ENCODE measurements at regions not wholly inside any gene's neighbourhood (a gene's known extent, or its start where the extent isn't known, plus 50 kb on each side); places are given as distances from the start of the nearest gene placed in this dataset.

- no peak for DNase-seq
- Mint-ChIP-seq H3K36me3 (ENCODE audit: insufficient read depth) (no peaks in the 10 kb centered on the region), H3K27me3 (ENCODE audit: low read depth) (no peaks in the 10 kb centered on the region), H3K4me1 (ENCODE audit: low read depth) (no peaks in the 10 kb centered on the region), H3K4me3 (no peak overlapping the region), H3K9me3 (no peaks in the 10 kb centered on the region)
- no peak for ATAC-seq
Observed at GRCh38 chr10:2108496-2108895, 371.2 kb upstream of the ADARB2 start.

GRCh38 chr10:2106641-2107040 lies 369.3 kb upstream of the ADARB2 start:
- no peaks in the 10 kb centered on the region for H3K36me3 Mint-ChIP-seq (ENCODE audit: insufficient read depth)
- H3K4me3 Mint-ChIP-seq: no peak overlapping the region
- DNase-seq (no peak), ATAC-seq (no peak)
- no peaks in the 10 kb centered on the region for H3K27me3 Mint-ChIP-seq (ENCODE audit: low read depth)
- no peaks in the 10 kb centered on the region for H3K9me3 Mint-ChIP-seq
- H3K4me1 Mint-ChIP-seq (ENCODE audit: low read depth): no peaks in the 10 kb centered on the region

- H3K9me3 Mint-ChIP-seq: no peaks in the 10 kb centered on the region
- DNase-seq (no peak), ATAC-seq (no peak)
- peaks cover 2% of the 10 kb centered on the region for H3K27me3 Mint-ChIP-seq (ENCODE audit: low read depth)
- H3K4me3 Mint-ChIP-seq: no peak overlapping the region
- H3K36me3 Mint-ChIP-seq (ENCODE audit: insufficient read depth): no peaks in the 10 kb centered on the region
- no peaks in the 10 kb centered on the region for H3K4me1 Mint-ChIP-seq (ENCODE audit: low read depth)
Observed at GRCh38 chr10:2099321-2099720, 362.0 kb upstream of the ADARB2 start.

- peaks cover 2% of the 10 kb centered on the region for H3K27me3 Mint-ChIP-seq (ENCODE audit: low read depth)
- DNase-seq (no peak), ATAC-seq (no peak)
- H3K36me3 Mint-ChIP-seq (ENCODE audit: insufficient read depth): no peaks in the 10 kb centered on the region
- no peak overlapping the region for H3K4me3 Mint-ChIP-seq
- H3K4me1 Mint-ChIP-seq (ENCODE audit: low read depth): no peaks in the 10 kb centered on the region
- H3K9me3 Mint-ChIP-seq: no peaks in the 10 kb centered on the region
Observed at GRCh38 chr10:2097937-2098336, 360.6 kb upstream of the ADARB2 start.

GRCh38 chr10:2094171-2094570 lies 356.8 kb upstream of the ADARB2 start:
- H3K27me3 Mint-ChIP-seq (ENCODE audit: low read depth): peaks cover 2% of the 10 kb centered on the region
- no peak for ATAC-seq

GRCh38 chr10:2083591-2083990 lies 346.3 kb upstream of the ADARB2 start:
- Mint-ChIP-seq H3K4me3 (no peak overlapping the region), H3K27me3 (ENCODE audit: low read depth) (peaks cover 17% of the 10 kb centered on the region), H3K9me3 (peaks cover 5% of the 10 kb centered on the region), H3K36me3 (ENCODE audit: insufficient read depth) (no peaks in the 10 kb centered on the region), H3K4me1 (ENCODE audit: low read depth) (peaks cover 3% of the 10 kb centered on the region)
- DNase-seq (no peak), ATAC-seq (no peak)

More at GRCh38 chr10:2094171-2094570, 356.8 kb upstream of the ADARB2 start:
- no peaks in the 10 kb centered on the region for H3K4me1 Mint-ChIP-seq (ENCODE audit: low read depth)
- no peaks in the 10 kb centered on the region for H3K9me3 Mint-ChIP-seq
- DNase-seq: no peak
- no peaks in the 10 kb centered on the region for H3K36me3 Mint-ChIP-seq (ENCODE audit: insufficient read depth)
- no peak overlapping the region for H3K4me3 Mint-ChIP-seq

GRCh38 chr10:2081501-2081900 lies 344.2 kb upstream of the ADARB2 start:
- peaks cover 11% of the 10 kb centered on the region for H3K27me3 Mint-ChIP-seq (ENCODE audit: low read depth)
- peaks cover 4% of the 10 kb centered on the region for H3K4me1 Mint-ChIP-seq (ENCODE audit: low read depth)
- DNase-seq (no peak), ATAC-seq (no peak)
- H3K36me3 Mint-ChIP-seq (ENCODE audit: insufficient read depth): no peaks in the 10 kb centered on the region
- no peaks in the 10 kb centered on the region for H3K9me3 Mint-ChIP-seq
- H3K4me3 Mint-ChIP-seq: no peak overlapping the region

- ATAC-seq (no peak), DNase-seq (no peak)
- H3K36me3 Mint-ChIP-seq (ENCODE audit: insufficient read depth): no peaks in the 10 kb centered on the region
- H3K27me3 Mint-ChIP-seq (ENCODE audit: low read depth): peaks cover 2% of the 10 kb centered on the region
- peaks cover 2% of the 10 kb centered on the region for H3K4me1 Mint-ChIP-seq (ENCODE audit: low read depth)
- no peaks in the 10 kb centered on the region for H3K9me3 Mint-ChIP-seq
- no peak overlapping the region for H3K4me3 Mint-ChIP-seq
Observed at GRCh38 chr10:2079603-2080078, 342.3 kb upstream of the ADARB2 start.

GRCh38 chr10:2077231-2077630 lies 339.9 kb upstream of the ADARB2 start:
- Mint-ChIP-seq H3K27me3 (ENCODE audit: low read depth) (peaks cover 6% of the 10 kb centered on the region), H3K4me3 (no peak overlapping the region), H3K36me3 (ENCODE audit: insufficient read depth) (no peaks in the 10 kb centered on the region), H3K9me3 (no peaks in the 10 kb centered on the region), H3K4me1 (ENCODE audit: low read depth) (peaks cover 2% of the 10 kb centered on the region)
- peak in 1 of 2 donors; percentile 23 for ATAC-seq
- DNase-seq: no peak

- no peak for ATAC-seq
- no peak overlapping the region for H3K4me3 Mint-ChIP-seq
- DNase-seq: no peak
- H3K27me3 Mint-ChIP-seq (ENCODE audit: low read depth): peaks cover 6% of the 10 kb centered on the region
- no peaks in the 10 kb centered on the region for H3K36me3 Mint-ChIP-seq (ENCODE audit: insufficient read depth)
- H3K9me3 Mint-ChIP-seq: no peaks in the 10 kb centered on the region
- H3K4me1 Mint-ChIP-seq (ENCODE audit: low read depth): peaks cover 2% of the 10 kb centered on the region
Observed at GRCh38 chr10:2076528-2076927, 339.2 kb upstream of the ADARB2 start.

GRCh38 chr10:2067015-2067414 lies 329.7 kb upstream of the ADARB2 start:
- no peaks in the 10 kb centered on the region for H3K36me3 Mint-ChIP-seq (ENCODE audit: insufficient read depth)
- no peak for ATAC-seq
- peaks cover 23% of the 10 kb centered on the region for H3K9me3 Mint-ChIP-seq
- DNase-seq: no peak
- no peak overlapping the region for H3K4me3 Mint-ChIP-seq
- peaks cover 4% of the 10 kb centered on the region for H3K4me1 Mint-ChIP-seq (ENCODE audit: low read depth)
- no peaks in the 10 kb centered on the region for H3K27me3 Mint-ChIP-seq (ENCODE audit: low read depth)

GRCh38 chr10:2054728-2055127 lies 317.4 kb upstream of the ADARB2 start:
- Mint-ChIP-seq H3K27me3 (ENCODE audit: low read depth) (peaks cover 5% of the 10 kb centered on the region), H3K4me3 (no peak overlapping the region), H3K4me1 (ENCODE audit: low read depth) (peaks cover 3% of the 10 kb centered on the region), H3K36me3 (ENCODE audit: insufficient read depth) (no peaks in the 10 kb centered on the region), H3K9me3 (no peaks in the 10 kb centered on the region)
- ATAC-seq: no peak
- DNase-seq: no peak

GRCh38 chr10:2053805-2054204 lies 316.5 kb upstream of the ADARB2 start:
- no peaks in the 10 kb centered on the region for H3K36me3 Mint-ChIP-seq (ENCODE audit: insufficient read depth)
- no peaks in the 10 kb centered on the region for H3K9me3 Mint-ChIP-seq
- H3K4me1 Mint-ChIP-seq (ENCODE audit: low read depth): peaks cover 3% of the 10 kb centered on the region
- no peak overlapping the region for H3K4me3 Mint-ChIP-seq
- ATAC-seq: no peak
- H3K27me3 Mint-ChIP-seq (ENCODE audit: low read depth): peaks cover 5% of the 10 kb centered on the region
- DNase-seq: no peak

- no peak for ATAC-seq
- no peaks in the 10 kb centered on the region for H3K4me1 Mint-ChIP-seq (ENCODE audit: low read depth)
- peaks cover 6% of the 10 kb centered on the region for H3K9me3 Mint-ChIP-seq
- no peak for DNase-seq
- peaks cover 5% of the 10 kb centered on the region for H3K27me3 Mint-ChIP-seq (ENCODE audit: low read depth)
- H3K4me3 Mint-ChIP-seq: no peak overlapping the region
- H3K36me3 Mint-ChIP-seq (ENCODE audit: insufficient read depth): no peaks in the 10 kb centered on the region
Observed at GRCh38 chr10:2051108-2051507, 313.8 kb upstream of the ADARB2 start.

GRCh38 chr10:2049560-2049959 lies 312.2 kb upstream of the ADARB2 start:
- Mint-ChIP-seq H3K27me3 (ENCODE audit: low read depth) (peaks cover 5% of the 10 kb centered on the region), H3K4me1 (ENCODE audit: low read depth) (no peaks in the 10 kb centered on the region), H3K4me3 (no peak overlapping the region), H3K36me3 (ENCODE audit: insufficient read depth) (no peaks in the 10 kb centered on the region), H3K9me3 (peaks cover 6% of the 10 kb centered on the region)
- no peak for DNase-seq
- peak in 1 of 2 donors; percentile 38 for ATAC-seq

Data from activated T-cell treated with anti-CD3 and anti-CD28 coated beads, Interleukin-2, amount 50 U/mL, for 4 hours (primary cell).